GM06990 (cell line): ENCODE measurements at regions not wholly inside any gene's neighbourhood (a gene's known extent, or its start where the extent isn't known, plus 50 kb on each side); places are given as distances from the start of the nearest gene placed in this dataset.

Experiments
- DNase-seq: peaks from one replicate; pipeline ENCODE4 v3.0.0-alpha.2; 2011; ENCODE audit not compliant: insufficient read length; ENCODE audit errors: extremely low read depth
- H3K27me3 ChIP-seq: replicated peaks from 2 replicates; pipeline ENCODE4 v1.6.0; 2011; ENCODE audit warnings: low read length; ENCODE audit not compliant: control insufficient read depth, insufficient read depth
- H3K36me3 ChIP-seq: 2 replicates; pipeline ENCODE4 v1.5.1; 2011; ENCODE audit warnings: low read length; ENCODE audit not compliant: control insufficient read depth, insufficient read depth
- H3K4me3 ChIP-seq: replicated peaks from 2 replicates; pipeline ENCODE4 v1.5.1; 2011; ENCODE audit warnings: low read depth, mild to moderate bottlenecking, control low read depth, low read length
- TF ChIP-seq, protein P1 (sequence below): IDR thresholded peaks from 2 replicates; pipeline ENCODE4 v1.5.1; 2011; ENCODE audit warnings: low read length, control low read depth, mild to moderate bottlenecking, inconsistent platforms; ENCODE audit not compliant: insufficient read depth, poor library complexity, severe bottlenecking

DNA sequence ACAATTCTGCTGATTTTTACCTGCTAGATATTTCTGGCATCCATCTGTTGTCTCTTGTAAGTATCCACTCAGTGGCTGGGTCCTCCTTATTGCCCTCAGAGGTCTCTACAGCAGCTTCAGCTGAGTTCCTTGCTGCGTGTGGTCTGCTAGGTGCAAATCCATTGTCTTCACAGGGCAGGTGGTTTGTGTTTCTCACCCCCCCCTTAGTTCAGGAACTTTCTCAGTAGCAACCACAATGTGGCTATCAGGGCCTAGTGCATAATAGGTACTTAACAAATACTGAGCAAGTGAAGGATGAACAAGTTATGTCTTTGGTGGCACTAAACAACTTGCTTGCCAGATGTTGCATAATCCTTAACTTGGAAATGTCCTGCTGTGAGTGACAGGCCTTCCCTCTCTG is 96.7 kb upstream of the KLHL25 start:
- peaks cover 2% of the 10 kb centered on the region; the same call in 1 of the 2 replicates for H3K27me3 ChIP-seq
- no peak for DNase-seq
- H3K36me3 ChIP-seq, result no peaks in the 10 kb centered on the region
- TF ChIP-seq, protein P1, sequence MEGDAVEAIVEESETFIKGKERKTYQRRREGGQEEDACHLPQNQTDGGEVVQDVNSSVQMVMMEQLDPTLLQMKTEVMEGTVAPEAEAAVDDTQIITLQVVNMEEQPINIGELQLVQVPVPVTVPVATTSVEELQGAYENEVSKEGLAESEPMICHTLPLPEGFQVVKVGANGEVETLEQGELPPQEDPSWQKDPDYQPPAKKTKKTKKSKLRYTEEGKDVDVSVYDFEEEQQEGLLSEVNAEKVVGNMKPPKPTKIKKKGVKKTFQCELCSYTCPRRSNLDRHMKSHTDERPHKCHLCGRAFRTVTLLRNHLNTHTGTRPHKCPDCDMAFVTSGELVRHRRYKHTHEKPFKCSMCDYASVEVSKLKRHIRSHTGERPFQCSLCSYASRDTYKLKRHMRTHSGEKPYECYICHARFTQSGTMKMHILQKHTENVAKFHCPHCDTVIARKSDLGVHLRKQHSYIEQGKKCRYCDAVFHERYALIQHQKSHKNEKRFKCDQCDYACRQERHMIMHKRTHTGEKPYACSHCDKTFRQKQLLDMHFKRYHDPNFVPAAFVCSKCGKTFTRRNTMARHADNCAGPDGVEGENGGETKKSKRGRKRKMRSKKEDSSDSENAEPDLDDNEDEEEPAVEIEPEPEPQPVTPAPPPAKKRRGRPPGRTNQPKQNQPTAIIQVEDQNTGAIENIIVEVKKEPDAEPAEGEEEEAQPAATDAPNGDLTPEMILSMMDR, result no peak
- H3K4me3 ChIP-seq, result no peak overlapping the region

DNA sequence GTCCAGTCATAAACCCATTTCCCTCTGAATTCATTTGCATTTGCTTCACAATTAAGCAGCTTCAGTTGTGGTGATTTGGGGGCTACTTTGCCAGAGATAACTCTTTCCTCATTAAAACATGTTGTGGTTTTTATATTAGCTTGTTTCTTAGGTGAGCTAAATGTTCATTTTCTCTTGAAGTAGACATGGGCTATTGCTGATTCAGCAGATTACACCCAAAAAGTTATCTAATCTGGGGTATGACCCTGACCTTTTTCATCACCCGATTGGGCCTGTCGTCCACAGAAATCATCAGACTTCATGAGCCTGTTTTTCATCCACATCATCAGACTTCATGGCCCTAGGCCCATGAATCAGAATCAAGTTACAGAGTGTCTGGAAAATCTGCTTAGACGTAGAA is 97.5 kb upstream of the KLHL25 start:
- no peak for DNase-seq
- H3K36me3 ChIP-seq, result no peaks in the 10 kb centered on the region
- no peak overlapping the region for H3K4me3 ChIP-seq
- peaks cover 2% of the 10 kb centered on the region; the same call in 1 of the 2 replicates for H3K27me3 ChIP-seq
- TF ChIP-seq, protein P1, result no peak

DNA sequence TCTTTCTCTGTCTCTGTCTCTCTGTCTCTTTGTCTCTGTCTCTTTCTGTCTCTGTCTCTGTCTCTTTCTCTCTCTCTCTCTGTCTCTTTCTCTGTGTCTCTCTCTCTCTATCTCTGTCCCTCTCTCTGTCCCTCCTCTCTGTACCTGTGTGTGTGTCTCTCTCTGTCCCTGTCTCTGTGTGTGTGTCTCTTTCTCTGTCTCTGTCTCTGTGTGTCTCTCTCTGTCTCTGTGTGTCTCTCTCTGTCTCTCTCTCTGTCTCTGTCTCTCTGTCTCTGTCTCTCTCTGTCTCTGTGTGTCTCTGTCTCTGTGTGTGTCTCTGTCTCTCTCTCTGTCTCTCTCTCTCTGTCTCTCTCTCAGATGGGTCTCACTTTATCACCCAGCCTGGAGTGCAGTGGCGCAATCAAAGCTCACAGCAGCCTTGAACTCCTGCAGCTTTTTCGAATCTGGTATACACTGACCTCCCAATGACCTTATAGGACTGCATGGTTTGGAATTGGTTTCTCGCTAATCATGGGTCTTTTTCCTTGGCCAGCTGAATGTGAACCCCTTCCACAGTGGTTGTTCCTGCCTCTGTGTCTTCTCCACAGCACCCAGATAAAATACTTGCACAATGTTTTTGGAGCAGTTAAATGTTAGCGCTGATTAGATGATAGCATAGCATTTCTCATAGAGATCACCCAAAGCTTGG is 102.6 kb upstream of the KLHL25 start:
- Histone ChIP-seq H3K27me3 (peaks cover 2% of the 10 kb centered on the region; the same call in 1 of the 2 replicates), H3K36me3 (no peaks in the 10 kb centered on the region), H3K4me3 (no peak overlapping the region)
- TF ChIP-seq, protein P1, result no peak
- DNase-seq, result no peak

DNA sequence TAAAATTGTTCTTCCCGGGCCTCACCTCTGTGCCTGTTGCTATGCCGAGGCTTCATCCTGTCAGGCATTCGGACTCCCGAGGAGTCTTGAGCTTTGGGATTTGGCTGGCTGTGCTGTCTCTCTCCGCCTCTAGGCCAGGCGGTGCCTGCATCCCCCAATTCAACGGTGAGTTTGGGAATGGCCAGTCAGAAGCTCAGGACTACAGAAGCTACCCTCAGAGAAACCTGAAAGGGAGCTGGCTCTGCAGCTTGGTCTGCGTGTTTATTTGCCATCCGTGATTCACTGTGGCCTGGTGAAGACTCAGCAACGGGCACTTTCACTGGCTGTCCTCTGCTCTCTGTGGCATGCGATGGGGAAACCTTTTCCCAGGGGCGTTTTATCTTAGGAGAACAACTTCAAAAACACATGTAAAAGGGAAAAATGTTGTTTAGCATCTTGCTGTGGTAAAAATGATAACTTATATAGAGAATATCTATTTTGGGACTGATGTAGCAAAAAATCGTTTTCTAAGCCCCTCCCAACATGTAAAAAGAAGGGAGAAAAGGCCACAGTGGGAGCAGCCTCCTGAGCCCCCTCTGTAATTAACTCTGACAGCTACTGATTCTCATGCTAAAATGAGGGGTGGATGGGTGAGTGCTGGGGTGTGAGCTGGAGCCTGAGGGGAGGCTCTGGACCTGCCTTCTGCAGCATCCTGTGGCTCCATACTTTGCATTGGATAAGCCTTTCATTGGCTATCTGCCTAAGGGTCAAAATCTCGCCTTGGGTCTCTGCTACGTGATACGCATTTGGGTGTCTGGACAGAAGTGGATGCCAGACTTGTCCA is 103.4 kb upstream of the KLHL25 start:
- Histone ChIP-seq H3K36me3 (no peaks in the 10 kb centered on the region), H3K27me3 (peaks cover 2% of the 10 kb centered on the region; the same call in 1 of the 2 replicates), H3K4me3 (no peak overlapping the region)
- no peak for DNase-seq
- TF ChIP-seq, protein P1, result no peak

DNA sequence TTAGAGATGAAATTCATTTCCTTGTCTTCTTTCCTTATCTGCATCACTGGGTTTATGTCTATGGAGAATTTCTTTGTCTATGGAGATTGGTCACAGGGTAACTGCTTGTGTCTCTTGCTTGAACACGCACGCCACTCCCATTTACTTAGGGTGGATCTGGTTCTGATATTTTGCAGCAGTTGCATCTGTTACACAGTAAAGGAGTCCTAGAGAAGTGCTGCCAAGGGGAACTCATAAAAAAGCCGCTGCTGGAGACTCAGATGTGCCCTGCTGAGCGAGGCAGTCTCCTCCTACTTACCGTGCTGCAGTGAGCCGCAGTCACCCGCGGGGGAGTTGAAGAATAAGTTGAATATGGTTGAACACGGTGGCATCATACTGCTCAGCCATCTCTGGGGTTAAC is 105.2 kb upstream of the KLHL25 start:
- H3K27me3 ChIP-seq, result no peaks in the 10 kb centered on the region
- TF ChIP-seq, protein P1, result no peak
- DNase-seq, result no peak
- no peaks in the 10 kb centered on the region for H3K36me3 ChIP-seq
- H3K4me3 ChIP-seq, result no peak overlapping the region
